ENCODE measurements at regions not wholly inside any gene's neighbourhood (a gene's known extent, or its start where the extent isn't known, plus 50 kb on each side); places are given as distances from the start of the nearest gene placed in this dataset.

GRCh38 chr3:13161021-13161759 lies 88.0 kb upstream of the IQSEC1 start:
- H3K4me1 ChIP-seq = no peaks in the 10 kb centered on the region
- peaks cover 0 to 5% (median 0%) of the 10 kb centered on the region in 3 donors for H3K36me3 ChIP-seq
- H3K27me3 ChIP-seq = no peaks in the 10 kb centered on the region
- no peak for DNase-seq (ENCODE audit: low spot score in 2 of 2)
- no peak for TF ChIP-seq CTCF (IDR thresholded peaks at IDR 0.05)
- TF ChIP-seq POLR2A (IDR thresholded peaks at IDR 0.05) = no peak
- TF ChIP-seq EP300 (IDR thresholded peaks at IDR 0.05) = no peak
- 70 to 72% methylated on average over 19 to 21 of the region's 21 CpGs for WGBS, 2 donors
- H3K4me3 ChIP-seq = no peak overlapping the region
- H3K27ac ChIP-seq = no peak overlapping the region
- peaks cover 0 to 15% (median 0%) of the 10 kb centered on the region in 4 donors for H3K9me3 ChIP-seq

- DNase-seq (ENCODE audit: low spot score in 2 of 2) = no peak
- WGBS, 2 donors = 38 to 50% methylated on average over 1 of the region's 1 CpG
- H3K27me3 ChIP-seq = no peaks in the 10 kb centered on the region
- H3K36me3 ChIP-seq = peaks cover 0 to 5% (median 0%) of the 10 kb centered on the region in 3 donors
- TF ChIP-seq CTCF (IDR thresholded peaks at IDR 0.05) (no peak), POLR2A (IDR thresholded peaks at IDR 0.05) (no peak), EP300 (IDR thresholded peaks at IDR 0.05) (no peak)
- no peak overlapping the region for H3K27ac ChIP-seq
- H3K9me3 ChIP-seq = peaks cover 0 to 21% (median 1%) of the 10 kb centered on the region in 4 donors
- H3K4me3 ChIP-seq = no peak overlapping the region
- H3K4me1 ChIP-seq = no peaks in the 10 kb centered on the region
These were observed 87.4 kb upstream of the IQSEC1 start for GRCh38 chr3:13160619-13161018.

- Histone ChIP-seq H3K36me3 (peaks cover 0 to 5% (median 0%) of the 10 kb centered on the region in 3 donors), H3K4me1 (no peaks in the 10 kb centered on the region), H3K27ac (no peak overlapping the region), H3K27me3 (no peaks in the 10 kb centered on the region), H3K9me3 (peaks cover 0 to 26% (median 3%) of the 10 kb centered on the region in 4 donors), H3K4me3 (no peak overlapping the region)
- DNase-seq (ENCODE audit: low spot score in 2 of 2) = no peak
- TF ChIP-seq CTCF (IDR thresholded peaks at IDR 0.05) (no peak), POLR2A (IDR thresholded peaks at IDR 0.05) (no peak), EP300 (IDR thresholded peaks at IDR 0.05) (no peak)
- WGBS, 2 donors = 46 to 61% methylated on average over 4 of the region's 4 CpGs
These were observed 86.7 kb upstream of the IQSEC1 start for GRCh38 chr3:13159890-13160289.

GRCh38 chr3:13158871-13159270 lies 85.6 kb upstream of the IQSEC1 start:
- no peak overlapping the region for H3K4me3 ChIP-seq
- WGBS, 2 donors = 84 to 91% methylated on average over 6 of the region's 6 CpGs
- TF ChIP-seq EP300 (IDR thresholded peaks at IDR 0.05) (no peak), CTCF (IDR thresholded peaks at IDR 0.05) (no peak), POLR2A (IDR thresholded peaks at IDR 0.05) (no peak)
- no peak for DNase-seq (ENCODE audit: low spot score in 2 of 2)
- no peak overlapping the region for H3K27ac ChIP-seq
- H3K27me3 ChIP-seq = no peaks in the 10 kb centered on the region
- no peaks in the 10 kb centered on the region for H3K4me1 ChIP-seq
- H3K36me3 ChIP-seq = peaks cover 0 to 5% (median 0%) of the 10 kb centered on the region in 3 donors
- peaks cover 0 to 30% (median 6%) of the 10 kb centered on the region in 4 donors for H3K9me3 ChIP-seq

- H3K27ac ChIP-seq = no peak overlapping the region
- peaks cover 0 to 33% (median 6%) of the 10 kb centered on the region in 4 donors for H3K9me3 ChIP-seq
- WGBS, 2 donors = 81 to 85% methylated on average over 7 of the region's 7 CpGs
- H3K27me3 ChIP-seq = no peaks in the 10 kb centered on the region
- TF ChIP-seq POLR2A (IDR thresholded peaks at IDR 0.05) = no peak
- TF ChIP-seq EP300 (IDR thresholded peaks at IDR 0.05) = no peak
- TF ChIP-seq CTCF (IDR thresholded peaks at IDR 0.05) = no peak
- H3K4me3 ChIP-seq = no peak overlapping the region
- no peak for DNase-seq (ENCODE audit: low spot score in 2 of 2)
- H3K36me3 ChIP-seq = peaks cover 0 to 5% (median 0%) of the 10 kb centered on the region in 3 donors
- H3K4me1 ChIP-seq = no peaks in the 10 kb centered on the region
These were observed 85.2 kb upstream of the IQSEC1 start for GRCh38 chr3:13158408-13158807.
